Breast epithelium (tissue), 3 donors: ENCODE measurements at regions not wholly inside any gene's neighbourhood (a gene's known extent, or its start where the extent isn't known, plus 50 kb on each side); places are given as distances from the start of the nearest gene placed in this dataset.

ENCODE experiments used
- POLR2A ChIP-seq: fragments of 450-650 bp; IDR thresholded peaks from one replicate; pipeline ENCODE4 v1.6.1; 2016; ENCODE audit warnings: antibody characterized with exemption, mild to moderate bottlenecking, moderate library complexity
- POLR2AphosphoS5 ChIP-seq, 3 donors: sonication (generic); formaldehyde crosslinking; IDR thresholded peaks; one replicate each; pipeline ENCODE4 v1.6.1; 2017; ENCODE audit warnings: antibody characterized with exemption in 3 of 3
- TF ChIP-seq, protein P1 (sequence below), 3 donors: fragments of 450-650 bp; IDR thresholded peaks; one replicate each; pipeline ENCODE4 v1.5.1; 2016 to 2017; ENCODE audit warnings: antibody characterized with exemption in 3 of 3, mild to moderate bottlenecking in 3 of 3, moderate library complexity in 3 of 3

DNA sequence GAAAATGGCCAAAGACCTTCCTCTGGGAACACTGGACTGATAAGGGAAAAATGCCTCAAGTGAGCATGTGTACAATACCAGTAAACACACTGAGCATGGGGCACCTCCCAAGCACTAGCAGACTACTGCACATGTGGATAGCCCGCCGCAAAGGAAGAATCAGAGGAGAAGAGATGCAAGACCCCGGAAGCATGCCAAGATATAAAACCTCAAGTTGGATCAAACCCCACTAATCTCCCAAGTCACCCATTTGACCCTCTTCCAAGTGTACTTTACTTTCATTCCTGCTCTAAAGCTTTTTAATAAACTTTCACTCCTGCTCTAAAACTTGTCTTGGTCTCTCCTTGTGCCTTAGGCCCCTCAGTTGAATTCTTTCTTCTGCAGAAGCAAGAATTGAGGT is 121.1 kb upstream of the PLAAT1 start:
- TF ChIP-seq POLR2AphosphoS5 (IDR thresholded peaks at IDR 0.05) (no peak), POLR2A (no peak)
- TF ChIP-seq, protein P1, sequence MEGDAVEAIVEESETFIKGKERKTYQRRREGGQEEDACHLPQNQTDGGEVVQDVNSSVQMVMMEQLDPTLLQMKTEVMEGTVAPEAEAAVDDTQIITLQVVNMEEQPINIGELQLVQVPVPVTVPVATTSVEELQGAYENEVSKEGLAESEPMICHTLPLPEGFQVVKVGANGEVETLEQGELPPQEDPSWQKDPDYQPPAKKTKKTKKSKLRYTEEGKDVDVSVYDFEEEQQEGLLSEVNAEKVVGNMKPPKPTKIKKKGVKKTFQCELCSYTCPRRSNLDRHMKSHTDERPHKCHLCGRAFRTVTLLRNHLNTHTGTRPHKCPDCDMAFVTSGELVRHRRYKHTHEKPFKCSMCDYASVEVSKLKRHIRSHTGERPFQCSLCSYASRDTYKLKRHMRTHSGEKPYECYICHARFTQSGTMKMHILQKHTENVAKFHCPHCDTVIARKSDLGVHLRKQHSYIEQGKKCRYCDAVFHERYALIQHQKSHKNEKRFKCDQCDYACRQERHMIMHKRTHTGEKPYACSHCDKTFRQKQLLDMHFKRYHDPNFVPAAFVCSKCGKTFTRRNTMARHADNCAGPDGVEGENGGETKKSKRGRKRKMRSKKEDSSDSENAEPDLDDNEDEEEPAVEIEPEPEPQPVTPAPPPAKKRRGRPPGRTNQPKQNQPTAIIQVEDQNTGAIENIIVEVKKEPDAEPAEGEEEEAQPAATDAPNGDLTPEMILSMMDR (IDR thresholded peaks at IDR 0.05): no peak
